Gastroesophageal sphincter (tissue), 3 donors: ENCODE measurements at regions not wholly inside any gene's neighbourhood (a gene's known extent, or its start where the extent isn't known, plus 50 kb on each side); places are given as distances from the start of the nearest gene placed in this dataset.

Experiments
- POLR2A ChIP-seq, 2 donors: fragments of 450-650 bp; IDR thresholded peaks; one replicate each; pipeline ENCODE4 v1.6.1; 2017; ENCODE audit warnings: antibody characterized with exemption in 2 of 2, mild to moderate bottlenecking in 2 of 2, moderate library complexity in 1 of 2
- TF ChIP-seq, protein P1 (sequence below), 4 experiments: fragments of 200-600 bp in 2 of 4; fragments of 450-650 bp in 2 of 4; sonication (generic) in 1 of 4; IDR thresholded peaks; one replicate each; pipeline ENCODE4 v1.5.1; 2017 to 2019; ENCODE audit warnings: antibody characterized with exemption in 4 of 4, mild to moderate bottlenecking in 2 of 4, moderate library complexity in 2 of 4

DNA sequence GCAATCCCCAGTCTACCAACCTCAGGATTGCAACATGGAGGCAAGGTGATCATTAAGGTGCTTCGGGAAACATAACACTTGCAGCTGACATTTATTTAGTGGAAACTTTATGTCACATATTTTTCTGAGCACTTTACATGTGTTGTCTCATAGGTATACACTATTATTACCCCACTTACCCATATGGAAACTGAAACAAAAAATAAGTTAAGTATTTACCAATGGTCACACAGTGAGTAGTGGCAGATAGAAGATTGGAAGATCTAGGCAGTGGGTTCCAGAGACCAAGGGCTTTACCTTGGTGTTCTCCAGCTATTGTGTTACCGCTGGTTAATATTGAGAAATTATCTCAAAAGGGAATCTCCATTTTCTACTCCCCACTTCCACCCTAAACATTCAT, 1279.1 kb upstream of the SORCS1 start:
- TF ChIP-seq POLR2A (IDR thresholded peaks at IDR 0.05): no peak
- TF ChIP-seq, protein P1, sequence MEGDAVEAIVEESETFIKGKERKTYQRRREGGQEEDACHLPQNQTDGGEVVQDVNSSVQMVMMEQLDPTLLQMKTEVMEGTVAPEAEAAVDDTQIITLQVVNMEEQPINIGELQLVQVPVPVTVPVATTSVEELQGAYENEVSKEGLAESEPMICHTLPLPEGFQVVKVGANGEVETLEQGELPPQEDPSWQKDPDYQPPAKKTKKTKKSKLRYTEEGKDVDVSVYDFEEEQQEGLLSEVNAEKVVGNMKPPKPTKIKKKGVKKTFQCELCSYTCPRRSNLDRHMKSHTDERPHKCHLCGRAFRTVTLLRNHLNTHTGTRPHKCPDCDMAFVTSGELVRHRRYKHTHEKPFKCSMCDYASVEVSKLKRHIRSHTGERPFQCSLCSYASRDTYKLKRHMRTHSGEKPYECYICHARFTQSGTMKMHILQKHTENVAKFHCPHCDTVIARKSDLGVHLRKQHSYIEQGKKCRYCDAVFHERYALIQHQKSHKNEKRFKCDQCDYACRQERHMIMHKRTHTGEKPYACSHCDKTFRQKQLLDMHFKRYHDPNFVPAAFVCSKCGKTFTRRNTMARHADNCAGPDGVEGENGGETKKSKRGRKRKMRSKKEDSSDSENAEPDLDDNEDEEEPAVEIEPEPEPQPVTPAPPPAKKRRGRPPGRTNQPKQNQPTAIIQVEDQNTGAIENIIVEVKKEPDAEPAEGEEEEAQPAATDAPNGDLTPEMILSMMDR (IDR thresholded peaks at IDR 0.05): no peak
